Uterus (tissue), 3 donors: ENCODE measurements at regions not wholly inside any gene's neighbourhood (a gene's known extent, or its start where the extent isn't known, plus 50 kb on each side); places are given as distances from the start of the nearest gene placed in this dataset.
"Not testable (repeated sequence)": the region's sequence is repeated elsewhere in the genome, so short reads cannot be mapped to it uniquely, and the experiment has no call there.

Experiments used
- DNase-seq, 2 donors: peaks; one replicate each; pipeline ENCODE4 v3.0.0-alpha.2; 2019 to 2020
- H3K27ac ChIP-seq, 2 donors: fragments of 200-600 bp; sonication (generic); 1 replicate in 1 of 2; 2 replicates in 1 of 2; pipeline ENCODE4 v1.5.1; 2016 to 2018
- H3K27me3 ChIP-seq, 2 donors: fragments of 200-600 bp; sonication (generic); one replicate each; pipeline ENCODE4 v1.5.1; 2018 to 2019; ENCODE audit warnings: control low read depth in 1 of 2
- H3K36me3 ChIP-seq, 2 donors: fragments of 200-600 bp; sonication (generic); one replicate each; pipeline ENCODE4 v1.5.1; 2019; ENCODE audit warnings: control low read depth in 1 of 2
- H3K4me1 ChIP-seq, 2 donors: fragments of 200-600 bp; sonication (generic); one replicate each; pipeline ENCODE4 v1.5.1; 2018 to 2019; ENCODE audit warnings: control low read depth in 1 of 2
- H3K4me3 ChIP-seq, 2 donors: fragments of 200-600 bp; sonication (generic); 1 replicate in 1 of 2; 2 replicates in 1 of 2; pipeline ENCODE4 v1.5.1; 2018 to 2019; ENCODE audit warnings: mild to moderate bottlenecking in 1 of 2
- H3K9me3 ChIP-seq, 2 donors: fragments of 200-600 bp; sonication (generic); one replicate each; pipeline ENCODE4 v1.5.1; 2019; ENCODE audit warnings: control low read depth in 1 of 2
- CTCF ChIP-seq, 4 experiments: fragments of 200-600 bp in 2 of 4; fragments of 450-650 bp in 2 of 4; sonication (generic) in 2 of 4; IDR thresholded peaks; one replicate each; pipeline ENCODE4 v1.5.1; 2016 to 2019; ENCODE audit warnings: antibody characterized with exemption in 4 of 4, mild to moderate bottlenecking in 2 of 4, moderate library complexity in 1 of 4
- POLR2A ChIP-seq, 2 donors: fragments of 450-650 bp; IDR thresholded peaks; one replicate each; pipeline ENCODE4 v1.6.1; 2016; ENCODE audit warnings: antibody characterized with exemption in 2 of 2, mild to moderate bottlenecking in 1 of 2, moderate library complexity in 1 of 2
- intact Hi-C: fragments of 100-400 bp; cut with DNase I; formaldehyde crosslinking; loops from one replicate; pipeline ENCODE4 v1.15.1; 2023; ENCODE audit warnings: low total_unique reads
- donor health status: DM: yes; HTN: yes; CAD: no.

- Histone ChIP-seq H3K27ac (no peak overlapping the region), H3K4me3 (no peak overlapping the region), H3K9me3 (no peaks in the 10 kb centered on the region), H3K4me1 (no peaks in the 10 kb centered on the region), H3K36me3 (no peaks in the 10 kb centered on the region), H3K27me3 (no peaks in the 10 kb centered on the region)
- DNase-seq, result no peak
- TF ChIP-seq CTCF (IDR thresholded peaks at IDR 0.05) (no peak), POLR2A (IDR thresholded peaks at IDR 0.05) (no peak)
- intact Hi-C loops, result no loop called here
Observed at GRCh38 chr2:81403508-81403907, 1099.0 kb upstream of the LRRTM1 start.

- DNase-seq, result no peak
- TF ChIP-seq CTCF (IDR thresholded peaks at IDR 0.05) (no peak), POLR2A (IDR thresholded peaks at IDR 0.05) (no peak)
- H3K36me3 ChIP-seq, result no peaks in the 10 kb centered on the region
- no peak overlapping the region for H3K4me3 ChIP-seq
- H3K4me1 ChIP-seq, result no peaks in the 10 kb centered on the region
- no peaks in the 10 kb centered on the region for H3K27me3 ChIP-seq
- intact Hi-C loops, result no loop called here
- H3K27ac ChIP-seq, result no peak overlapping the region
- H3K9me3 ChIP-seq, result no peaks in the 10 kb centered on the region
Observed at GRCh38 chr2:81396417-81397019, 1092.0 kb upstream of the LRRTM1 start.

GRCh38 chr2:81395746-81396145 lies 1091.2 kb upstream of the LRRTM1 start:
- Histone ChIP-seq H3K4me3 (no peak overlapping the region), H3K27me3 (no peaks in the 10 kb centered on the region), H3K27ac (no peak overlapping the region), H3K36me3 (no peaks in the 10 kb centered on the region), H3K4me1 (no peaks in the 10 kb centered on the region), H3K9me3 (no peaks in the 10 kb centered on the region)
- DNase-seq, result no peak
- TF ChIP-seq POLR2A (IDR thresholded peaks at IDR 0.05) (no peak), CTCF (IDR thresholded peaks at IDR 0.05) (no peak)
- intact Hi-C loops, result no loop called here

GRCh38 chr2:81389203-81389602 lies 1084.7 kb upstream of the LRRTM1 start:
- TF ChIP-seq CTCF (IDR thresholded peaks at IDR 0.05) (no peak), POLR2A (IDR thresholded peaks at IDR 0.05) (no peak)
- Histone ChIP-seq H3K9me3 (no peaks in the 10 kb centered on the region), H3K27me3 (no peaks in the 10 kb centered on the region), H3K27ac (no peak overlapping the region), H3K36me3 (no peaks in the 10 kb centered on the region), H3K4me3 (no peak overlapping the region), H3K4me1 (no peaks in the 10 kb centered on the region)
- DNase-seq, result no peak
- intact Hi-C loops, result no loop called here

- intact Hi-C loops, result no loop called here
- TF ChIP-seq CTCF (IDR thresholded peaks at IDR 0.05) (no peak), POLR2A (IDR thresholded peaks at IDR 0.05) (no peak)
- DNase-seq, result no peak
Observed at GRCh38 chr2:81363800-81364199, 1059.2 kb upstream of the LRRTM1 start.

GRCh38 chr2:81362468-81362867 lies 1057.9 kb upstream of the LRRTM1 start:
- DNase-seq, H3K4me1 ChIP-seq, H3K4me3 ChIP-seq, intact Hi-C loops, H3K27me3 ChIP-seq, H3K27ac ChIP-seq, H3K9me3 ChIP-seq, H3K36me3 ChIP-seq: not testable (repeated sequence)

More at GRCh38 chr2:81363800-81364199, 1059.2 kb upstream of the LRRTM1 start:
- Histone ChIP-seq H3K27me3 (no peaks in the 10 kb centered on the region), H3K9me3 (no peaks in the 10 kb centered on the region), H3K36me3 (no peaks in the 10 kb centered on the region), H3K27ac (no peak overlapping the region), H3K4me3 (no peak overlapping the region), H3K4me1 (no peaks in the 10 kb centered on the region)
